Left lung (tissue), 4 donors: ENCODE measurements at regions not wholly inside any gene's neighbourhood (a gene's known extent, or its start where the extent isn't known, plus 50 kb on each side); places are given as distances from the start of the nearest gene placed in this dataset.
A peak's percentile ranks its signal among the peaks of the same experiment; 100 is the strongest.

Experiments
- ATAC-seq: fragments of 200-7000 bp; cut with Tn5 transposase; one replicate; pipeline ENCODE4 v1.9.1; 2020; ENCODE audit warnings: moderate library complexity
- DNase-seq, 4 donors: peaks; one replicate each; pipeline ENCODE4 v3.0.0-alpha.2; 2013 to 2020
- H3K27ac ChIP-seq, 2 donors: fragments of 200-600 bp; sonication (generic) in 1 of 2; one replicate each; pipeline versions ENCODE4 v1.5.0 to v1.8.0; 2020 to 2021
- H3K27me3 ChIP-seq, 2 donors: fragments of 200-600 bp; sonication (generic) in 1 of 2; one replicate each; pipeline versions ENCODE4 v1.5.0 to v1.8.0; 2020 to 2021
- H3K36me3 ChIP-seq, 2 donors: fragments of 200-600 bp; sonication (generic) in 1 of 2; one replicate each; pipeline versions ENCODE4 v1.5.0 to v1.8.0; 2020 to 2021
- H3K4me1 ChIP-seq, 2 donors: fragments of 200-600 bp; one replicate each; pipeline ENCODE4 v1.8.0; 2021
- H3K4me3 ChIP-seq, 2 donors: fragments of 200-600 bp; sonication (generic) in 1 of 2; one replicate each; pipeline versions ENCODE4 v1.5.0 to v1.8.0; 2020 to 2021; ENCODE audit warnings: mild to moderate bottlenecking in 1 of 2
- H3K9me3 ChIP-seq, 2 donors: fragments of 200-600 bp; sonication (generic) in 1 of 2; one replicate each; pipeline versions ENCODE4 v1.5.0 to v1.8.0; 2020 to 2021
- CTCF ChIP-seq, 2 donors: fragments of 200-600 bp; sonication (generic) in 1 of 2; IDR thresholded peaks; one replicate each; pipeline versions ENCODE4 v1.5.0 to v1.8.0; 2021; ENCODE audit warnings: antibody characterized with exemption in 2 of 2
- intact Hi-C, 2 donors: fragments of 100-400 bp; cut with DNase I; formaldehyde crosslinking; loops; one replicate each; pipeline versions ENCODE4 v1.11.2 to v1.14.2; 2022
- donor health status: DM: no; HTN: yes; CAD: no.
- donor health status: DM: no; HTN: no; CAD: no.

- no peak for TF ChIP-seq CTCF (IDR thresholded peaks at IDR 0.05)
- Histone ChIP-seq H3K4me1 (peaks cover 0 to 46% of the 10 kb centered on the region in 2 donors), H3K4me3 (no peak overlapping the region), H3K9me3 (no peaks in the 10 kb centered on the region), H3K36me3 (no peaks in the 10 kb centered on the region), H3K27ac (no peak overlapping the region), H3K27me3 (no peaks in the 10 kb centered on the region)
- ATAC-seq (peak; percentile 62), DNase-seq (peak in 1 of 4 donors; percentile 54)
- intact Hi-C loops, result no loop called here
Observed at GRCh38 chr2:8315531-8316165, 366.2 kb upstream of the ID2 start.

- Histone ChIP-seq H3K9me3 (no peaks in the 10 kb centered on the region), H3K4me3 (no peak overlapping the region), H3K27ac (no peak overlapping the region), H3K4me1 (peaks cover 0 to 39% of the 10 kb centered on the region in 2 donors), H3K27me3 (no peaks in the 10 kb centered on the region), H3K36me3 (no peaks in the 10 kb centered on the region)
- ATAC-seq (no peak), DNase-seq (no peak)
- no peak for TF ChIP-seq CTCF (IDR thresholded peaks at IDR 0.05)
- intact Hi-C loops, result no loop called here
Observed at GRCh38 chr2:8316356-8316755, 365.5 kb upstream of the ID2 start.

- no peak for DNase-seq
- peaks cover 0 to 30% of the 10 kb centered on the region in 2 donors for H3K4me1 ChIP-seq
- no peak for TF ChIP-seq CTCF (IDR thresholded peaks at IDR 0.05)
- no peak overlapping the region for H3K27ac ChIP-seq
- no peaks in the 10 kb centered on the region for H3K9me3 ChIP-seq
- H3K4me3 ChIP-seq, result no peak overlapping the region
- no peaks in the 10 kb centered on the region for H3K36me3 ChIP-seq
- ATAC-seq, result no peak
- H3K27me3 ChIP-seq, result no peaks in the 10 kb centered on the region
- intact Hi-C loops, result no loop called here
Observed at GRCh38 chr2:8317418-8317817, 364.4 kb upstream of the ID2 start.

- H3K27me3 ChIP-seq, result no peaks in the 10 kb centered on the region
- intact Hi-C loops, result no loop called here
- H3K9me3 ChIP-seq, result no peaks in the 10 kb centered on the region
- H3K36me3 ChIP-seq, result no peaks in the 10 kb centered on the region
- no peak for TF ChIP-seq CTCF (IDR thresholded peaks at IDR 0.05)
- ATAC-seq (no peak), DNase-seq (no peak)
- H3K27ac ChIP-seq, result no peak overlapping the region
- peaks cover 0 to 12% of the 10 kb centered on the region in 2 donors for H3K4me1 ChIP-seq
- no peak overlapping the region for H3K4me3 ChIP-seq
Observed at GRCh38 chr2:8319219-8319618, 362.6 kb upstream of the ID2 start.

GRCh38 chr2:8320311-8321066 lies 361.4 kb upstream of the ID2 start:
- no peak for ATAC-seq
- Histone ChIP-seq H3K4me1 (peaks cover 0 to 7% of the 10 kb centered on the region in 2 donors), H3K4me3 (no peak overlapping the region), H3K27ac (no peak overlapping the region), H3K9me3 (no peaks in the 10 kb centered on the region), H3K27me3 (no peaks in the 10 kb centered on the region), H3K36me3 (no peaks in the 10 kb centered on the region)
- intact Hi-C loops, result no loop called here
- DNase-seq, result no peak
- TF ChIP-seq CTCF (IDR thresholded peaks at IDR 0.05), result no peak
